Activated naive CD4-positive, alpha-beta T cell treated with anti-CD3 and anti-CD28 coated beads, Interleukin-2, amount 50 U/mL, for 72 hours (primary cell): ENCODE measurements at regions not wholly inside any gene's neighbourhood (a gene's known extent, or its start where the extent isn't known, plus 50 kb on each side); places are given as distances from the start of the nearest gene placed in this dataset.
"Not testable (repeated sequence)": the region's sequence is repeated elsewhere in the genome, so short reads cannot be mapped to it uniquely, and the experiment has no call there.

Experiments used
- ATAC-seq, 2 donors: fragments of 150-1000 bp; cut with Tn5 transposase; 2 replicates each; pipeline ENCODE4 v1.10.0; 2021; ENCODE audit warnings: mild to moderate bottlenecking in 2 of 2, moderate library complexity in 2 of 2
- DNase-seq, 2 donors: peaks; one replicate each; pipeline ENCODE4 v3.0.0; 2021 to 2022; ENCODE audit warnings: low spot score in 2 of 2
- H3K27ac Mint-ChIP-seq, 2 donors: one replicate each; pipeline ENCODE4 v1.8.0; 2022; ENCODE audit warnings: mild to moderate bottlenecking in 2 of 2, mixed read lengths in 2 of 2
- H3K36me3 Mint-ChIP-seq, 2 donors: one replicate each; pipeline ENCODE4 v1.8.0; 2022; ENCODE audit warnings: mixed read lengths in 2 of 2
- H3K9me3 Mint-ChIP-seq, 2 donors: one replicate each; pipeline ENCODE4 v1.8.0; 2022; ENCODE audit warnings: mixed read lengths in 2 of 2

GRCh38 chr5:37932450-37932849 lies 92.6 kb upstream of the GDNF start:
- H3K9me3 Mint-ChIP-seq, result peaks cover 7 to 10% of the 10 kb centered on the region in 2 donors
- H3K27ac Mint-ChIP-seq, result no peak overlapping the region
- DNase-seq (no peak), ATAC-seq (no peak)
- H3K36me3 Mint-ChIP-seq, result no peaks in the 10 kb centered on the region

- peaks cover 7 to 10% of the 10 kb centered on the region in 2 donors for H3K9me3 Mint-ChIP-seq
- no peak for ATAC-seq
- H3K27ac Mint-ChIP-seq, result no peak overlapping the region
- H3K36me3 Mint-ChIP-seq, result no peaks in the 10 kb centered on the region
- DNase-seq, result no peak
These were observed 91.7 kb upstream of the GDNF start for GRCh38 chr5:37931541-37931940.

GRCh38 chr5:37930350-37930749 lies 90.5 kb upstream of the GDNF start:
- no peaks in the 10 kb centered on the region for H3K36me3 Mint-ChIP-seq
- no peak overlapping the region for H3K27ac Mint-ChIP-seq
- ATAC-seq (no peak), DNase-seq (no peak)
- H3K9me3 Mint-ChIP-seq, result peaks cover 0 to 10% of the 10 kb centered on the region in 2 donors

GRCh38 chr5:37929791-37930190 lies 90.0 kb upstream of the GDNF start:
- ATAC-seq (no peak), DNase-seq (no peak)
- Mint-ChIP-seq H3K27ac (no peak overlapping the region), H3K9me3 (peaks cover 0 to 10% of the 10 kb centered on the region in 2 donors), H3K36me3 (no peaks in the 10 kb centered on the region)

GRCh38 chr5:37927753-37928152 lies 87.9 kb upstream of the GDNF start:
- H3K27ac Mint-ChIP-seq, ATAC-seq, H3K36me3 Mint-ChIP-seq, DNase-seq: not testable (repeated sequence)
- peaks cover 4 to 13% of the 10 kb centered on the region in 2 donors for H3K9me3 Mint-ChIP-seq

GRCh38 chr5:37926732-37927131 lies 86.9 kb upstream of the GDNF start:
- no peaks in the 10 kb centered on the region for H3K36me3 Mint-ChIP-seq
- DNase-seq, result no peak
- no peak for ATAC-seq
- H3K9me3 Mint-ChIP-seq, result peaks cover 4 to 10% of the 10 kb centered on the region in 2 donors
- H3K27ac Mint-ChIP-seq, result no peak overlapping the region

- ATAC-seq (no peak), DNase-seq (no peak)
- H3K36me3 Mint-ChIP-seq, result no peaks in the 10 kb centered on the region
- peaks cover 7 to 9% of the 10 kb centered on the region in 2 donors for H3K9me3 Mint-ChIP-seq
- no peak overlapping the region for H3K27ac Mint-ChIP-seq
These were observed 81.6 kb upstream of the GDNF start for GRCh38 chr5:37921452-37921851.

- Mint-ChIP-seq H3K27ac (no peak overlapping the region), H3K36me3 (no peaks in the 10 kb centered on the region), H3K9me3 (peaks cover 7 to 11% of the 10 kb centered on the region in 2 donors)
- ATAC-seq (no peak), DNase-seq (no peak)
These were observed 78.6 kb upstream of the GDNF start for GRCh38 chr5:37918424-37918823.

- H3K9me3 Mint-ChIP-seq, result peaks cover 3 to 7% of the 10 kb centered on the region in 2 donors
- DNase-seq, result no peak
- no peak for ATAC-seq
- H3K36me3 Mint-ChIP-seq, result no peaks in the 10 kb centered on the region
- H3K27ac Mint-ChIP-seq, result no peak overlapping the region
These were observed 76.7 kb upstream of the GDNF start for GRCh38 chr5:37916525-37916924.

- Mint-ChIP-seq H3K9me3 (peaks cover 3 to 7% of the 10 kb centered on the region in 2 donors), H3K27ac (no peak overlapping the region), H3K36me3 (no peaks in the 10 kb centered on the region)
- no peak for ATAC-seq
- no peak for DNase-seq
These were observed 75.4 kb upstream of the GDNF start for GRCh38 chr5:37915097-37915736.

- DNase-seq, H3K9me3 Mint-ChIP-seq, ATAC-seq, H3K36me3 Mint-ChIP-seq, H3K27ac Mint-ChIP-seq: not testable (repeated sequence)
These were observed 69.9 kb upstream of the GDNF start for GRCh38 chr5:37909610-37910266.

GRCh38 chr5:37906416-37906815 lies 66.6 kb upstream of the GDNF start:
- no peak for DNase-seq
- Mint-ChIP-seq H3K27ac (no peak overlapping the region), H3K9me3 (peaks cover 9 to 11% of the 10 kb centered on the region in 2 donors), H3K36me3 (no peaks in the 10 kb centered on the region)
- ATAC-seq, result no peak

- no peaks in the 10 kb centered on the region for H3K36me3 Mint-ChIP-seq
- no peak for ATAC-seq
These were observed 65.4 kb upstream of the GDNF start for GRCh38 chr5:37905230-37905629.

GRCh38 chr5:37902323-37902722 lies 62.5 kb upstream of the GDNF start:
- no peaks in the 10 kb centered on the region for H3K36me3 Mint-ChIP-seq
- no peak overlapping the region for H3K27ac Mint-ChIP-seq
- DNase-seq (no peak), ATAC-seq (no peak)
- H3K9me3 Mint-ChIP-seq, result peaks cover 9 to 14% of the 10 kb centered on the region in 2 donors

More at GRCh38 chr5:37905230-37905629, 65.4 kb upstream of the GDNF start:
- Mint-ChIP-seq H3K9me3 (peaks cover 9 to 11% of the 10 kb centered on the region in 2 donors), H3K27ac (no peak overlapping the region)
- DNase-seq, result no peak

GRCh38 chr5:37900692-37901091 lies 60.9 kb upstream of the GDNF start:
- no peak overlapping the region for H3K27ac Mint-ChIP-seq
- ATAC-seq, result no peak
- H3K36me3 Mint-ChIP-seq, result no peaks in the 10 kb centered on the region

GRCh38 chr5:37899037-37899436 lies 59.2 kb upstream of the GDNF start:
- DNase-seq, result no peak
- peaks cover 0 to 7% of the 10 kb centered on the region in 2 donors for H3K9me3 Mint-ChIP-seq
- H3K27ac Mint-ChIP-seq, result no peak overlapping the region
- H3K36me3 Mint-ChIP-seq, result no peaks in the 10 kb centered on the region
- no peak for ATAC-seq

More at GRCh38 chr5:37900692-37901091, 60.9 kb upstream of the GDNF start:
- DNase-seq, result no peak
- peaks cover 5 to 10% of the 10 kb centered on the region in 2 donors for H3K9me3 Mint-ChIP-seq

- H3K27ac Mint-ChIP-seq, result no peak overlapping the region
- no peaks in the 10 kb centered on the region for H3K36me3 Mint-ChIP-seq
These were observed 56.3 kb upstream of the GDNF start for GRCh38 chr5:37896159-37896558.

More at GRCh38 chr5:37896159-37896558, 56.3 kb upstream of the GDNF start:
- no peak for DNase-seq
- peaks cover 0 to 3% of the 10 kb centered on the region in 2 donors for H3K9me3 Mint-ChIP-seq
- no peak for ATAC-seq
